Hindlimb muscle (tissue), 1 donor: ENCODE measurements at regions not wholly inside any gene's neighbourhood (a gene's known extent, or its start where the extent isn't known, plus 50 kb on each side); places are given as distances from the start of the nearest gene placed in this dataset.

ENCODE experiments used
- DNase-seq: peaks from one replicate; pipeline ENCODE4 v3.0.0-alpha.2; 2013

DNA sequence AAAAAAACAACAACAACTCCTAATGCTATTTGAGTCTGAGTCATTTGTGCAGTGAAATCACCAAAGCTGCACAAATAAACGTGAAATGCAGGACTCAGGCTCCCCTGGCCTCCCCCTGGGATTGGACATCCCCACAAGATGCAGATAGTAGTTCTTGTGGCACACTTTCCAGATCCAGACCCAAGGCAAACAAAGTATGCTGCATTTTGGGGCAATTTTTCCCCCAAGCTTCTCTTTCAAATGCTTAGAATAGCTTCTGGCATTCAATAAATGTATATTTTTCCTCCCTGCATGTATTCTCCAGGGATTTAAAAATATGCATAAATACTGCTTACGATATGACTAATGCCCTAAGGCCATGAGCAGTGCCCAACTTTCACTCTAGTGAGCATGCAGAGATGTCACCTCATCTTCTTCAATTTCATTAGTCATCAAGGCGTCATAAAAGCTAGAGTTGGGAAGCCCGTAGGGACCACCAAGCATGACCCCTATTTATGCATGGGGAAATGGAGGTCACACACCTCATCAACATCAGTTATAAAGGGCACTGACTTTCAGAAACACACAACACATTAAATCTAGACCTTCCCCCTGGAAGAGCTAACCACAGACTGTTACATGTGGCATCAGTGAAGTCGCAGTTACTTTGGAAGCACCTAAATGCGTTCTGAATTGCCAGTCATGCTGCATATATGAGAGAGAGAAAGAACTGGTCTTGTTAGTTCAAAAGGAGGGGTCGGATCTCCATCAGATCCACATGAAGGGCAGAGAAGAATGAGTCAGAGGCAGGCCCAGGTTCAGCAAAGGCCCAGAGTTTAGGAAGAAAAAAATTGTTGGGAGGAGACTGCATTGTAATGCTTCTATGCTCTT, 374.1 kb downstream of the LPIN1 start:
- no peak for DNase-seq

DNA sequence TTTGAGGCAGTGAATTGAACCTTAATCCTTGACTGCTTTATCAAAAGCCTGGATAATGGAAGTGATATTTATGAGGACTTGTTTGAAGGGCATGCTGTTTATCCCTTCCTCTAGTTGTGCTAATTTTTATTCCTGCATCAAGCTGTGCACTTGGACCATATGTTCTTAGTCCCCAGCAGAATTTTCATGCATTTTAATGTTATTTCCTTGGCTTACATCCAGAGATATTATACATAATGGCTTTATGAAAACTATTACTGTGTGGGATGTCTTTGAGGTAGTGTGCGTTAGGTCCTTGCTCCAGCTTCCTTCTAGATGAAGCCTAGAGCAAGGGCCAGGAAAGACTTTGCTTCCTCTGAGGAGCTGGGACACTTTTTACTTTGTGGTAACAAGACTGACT, 378.4 kb downstream of the LPIN1 start:
- no peak for DNase-seq

DNA sequence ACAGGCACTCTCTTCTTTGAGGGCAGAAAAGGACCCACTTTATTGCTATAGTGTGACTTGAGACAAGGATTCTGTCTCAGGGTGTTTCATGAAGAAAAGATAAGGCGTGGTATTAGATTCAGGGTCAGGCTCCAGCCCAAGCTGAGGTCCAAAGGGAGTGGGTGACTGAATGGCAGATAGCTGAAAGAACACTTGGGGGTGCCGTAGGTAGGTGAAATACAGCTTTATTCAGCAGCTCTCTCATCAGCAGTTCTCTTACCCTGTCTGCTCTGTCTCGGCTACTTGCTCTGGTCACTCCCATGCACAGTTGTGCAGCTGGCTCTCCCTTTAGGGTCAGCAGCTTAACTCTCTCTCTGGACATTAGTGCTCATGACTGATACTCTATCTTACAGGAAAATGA, 379.9 kb downstream of the LPIN1 start:
- no peak for DNase-seq

DNA sequence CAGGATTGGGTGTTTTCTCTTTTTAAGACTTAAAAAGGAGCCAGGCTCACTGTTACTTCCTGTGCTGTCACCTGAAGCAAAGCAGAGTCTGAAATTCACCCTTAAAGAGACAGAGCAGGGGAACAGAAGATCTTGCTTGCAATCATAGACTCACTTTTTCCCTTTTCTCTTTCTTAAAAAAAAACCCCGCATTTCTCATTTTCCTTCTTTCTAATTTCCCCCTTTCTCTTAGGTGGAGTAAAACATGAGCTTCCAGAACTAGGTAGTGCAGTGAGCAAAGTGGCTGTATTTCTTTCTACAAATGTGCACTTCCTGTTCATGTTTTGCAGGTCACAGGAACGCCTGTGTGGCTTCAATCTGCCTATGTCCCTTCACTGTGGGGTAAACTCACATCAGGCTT, 381.2 kb downstream of the LPIN1 start:
- no peak for DNase-seq

DNA sequence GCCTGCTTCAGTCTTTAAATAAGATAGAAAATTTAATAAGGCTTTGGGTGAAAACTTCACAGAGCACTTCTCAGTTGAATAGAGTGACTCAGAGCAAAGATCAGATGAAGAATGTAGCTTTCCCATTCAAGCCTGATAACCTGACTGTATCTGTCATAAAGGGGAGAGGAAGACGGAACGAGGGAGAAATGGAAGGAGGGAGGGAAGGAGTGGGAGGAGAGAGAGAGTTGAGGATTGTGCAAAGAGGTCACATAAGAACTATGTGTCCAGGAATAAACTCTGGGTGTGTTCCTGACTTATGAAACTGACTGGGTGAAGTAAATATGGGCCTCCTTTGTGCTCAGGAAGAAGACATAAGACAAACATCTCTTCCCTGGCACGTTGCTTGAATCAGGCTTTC, 385.5 kb downstream of the LPIN1 start:
- no peak for DNase-seq

DNA sequence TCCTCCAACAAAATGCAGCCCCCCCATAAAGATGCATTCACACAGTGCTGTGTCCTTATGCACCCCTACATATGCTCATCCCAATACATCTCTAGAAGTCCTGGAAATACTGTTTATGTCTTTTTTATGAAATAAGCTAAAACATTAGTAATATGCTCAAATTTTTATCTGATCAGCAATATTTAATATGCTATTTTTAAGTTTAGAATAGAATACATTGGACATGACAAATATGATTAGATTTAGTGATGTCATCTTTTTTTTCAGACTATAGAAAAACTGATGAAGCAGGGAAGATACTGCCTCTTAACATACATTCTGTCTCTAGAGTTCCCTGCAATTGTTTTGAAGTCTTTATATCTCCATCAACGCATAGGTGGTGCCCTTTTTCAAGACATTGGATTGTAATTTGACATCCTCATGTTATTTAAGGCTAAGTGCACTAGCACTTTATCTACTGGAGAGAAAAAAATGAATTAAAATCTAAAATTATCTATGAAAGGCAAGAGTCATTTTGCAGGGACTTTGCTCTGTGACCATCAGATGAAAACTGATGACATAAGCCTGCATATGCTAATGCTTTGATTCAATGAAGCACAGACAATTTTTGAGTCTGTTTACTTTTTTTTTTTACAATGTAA, 395.3 kb downstream of the LPIN1 start:
- DNase-seq: no peak

DNA sequence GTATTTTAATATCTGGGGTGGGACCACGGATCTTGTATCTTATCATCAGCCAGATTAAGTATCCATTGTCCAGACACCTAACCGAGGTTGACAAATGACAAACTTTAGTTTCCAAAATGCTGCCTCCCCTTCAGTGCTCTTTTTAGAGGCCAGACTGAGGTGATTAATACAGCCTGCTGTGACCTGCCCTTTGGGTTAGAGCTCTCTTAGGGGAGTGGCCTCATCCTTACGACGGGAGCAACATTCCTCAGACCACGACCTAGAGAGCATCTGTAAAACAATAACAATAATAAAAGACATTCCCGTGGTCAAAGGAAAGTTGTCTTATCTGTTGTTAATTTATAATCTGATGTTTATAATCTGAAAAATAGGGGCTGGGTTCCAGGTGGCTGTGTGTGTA, 405.3 kb downstream of the LPIN1 start:
- DNase-seq: no peak

DNA sequence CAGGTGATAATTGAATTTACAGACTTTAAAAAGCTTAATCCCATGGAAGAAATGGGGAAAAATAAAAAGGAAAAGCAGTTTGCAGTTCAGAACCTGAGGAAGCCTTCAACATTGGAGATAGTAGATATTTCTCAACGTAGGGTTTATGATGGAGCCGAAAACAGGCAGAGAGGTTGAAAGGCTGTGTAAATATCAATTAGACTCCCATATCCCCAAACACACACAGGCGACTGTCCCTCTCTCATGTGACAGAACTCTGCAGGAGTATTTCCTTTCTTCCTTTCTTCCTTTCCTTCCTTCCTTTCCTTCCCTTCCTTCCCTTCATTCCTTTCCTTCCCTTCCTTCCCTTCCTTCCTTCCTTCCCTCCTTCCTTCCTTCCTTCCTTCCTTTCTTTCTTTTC, 406.5 kb downstream of the LPIN1 start:
- DNase-seq: no peak

DNA sequence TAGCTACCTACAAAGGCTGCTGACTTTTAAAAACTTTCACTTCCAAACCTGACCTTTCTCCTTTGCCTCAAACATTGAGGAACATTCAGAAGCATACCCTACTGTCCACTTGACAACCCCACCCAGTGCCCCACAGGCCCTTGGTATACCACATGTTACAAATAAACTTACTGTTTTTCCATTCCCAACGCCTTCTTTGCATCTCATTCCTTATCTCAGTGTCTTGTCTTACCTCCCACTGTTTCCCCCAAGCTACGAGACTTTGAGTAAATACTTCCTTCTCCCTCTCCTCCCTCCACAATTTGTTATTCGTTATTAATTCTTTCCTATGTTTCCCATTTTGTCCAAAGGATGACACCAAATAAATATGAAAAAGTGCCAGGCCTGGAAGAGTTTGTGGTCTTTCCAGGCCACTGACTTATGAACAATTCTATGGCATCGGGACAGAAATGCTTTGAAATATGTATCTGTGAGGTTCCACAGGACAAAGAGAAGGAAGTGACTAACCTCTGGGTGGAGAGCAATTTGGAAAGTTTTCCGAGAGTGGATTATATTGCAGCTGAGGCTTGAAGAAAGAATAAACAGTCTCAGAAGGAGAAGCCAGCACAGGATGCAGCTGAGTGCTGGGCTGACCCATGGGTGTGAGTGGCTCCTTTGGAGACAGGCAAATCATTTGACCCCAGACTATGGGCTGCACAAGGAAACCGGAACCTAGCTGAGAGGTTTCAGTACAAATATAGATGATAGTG, 409.0 kb downstream of the LPIN1 start:
- DNase-seq: peak; percentile 43

DNA sequence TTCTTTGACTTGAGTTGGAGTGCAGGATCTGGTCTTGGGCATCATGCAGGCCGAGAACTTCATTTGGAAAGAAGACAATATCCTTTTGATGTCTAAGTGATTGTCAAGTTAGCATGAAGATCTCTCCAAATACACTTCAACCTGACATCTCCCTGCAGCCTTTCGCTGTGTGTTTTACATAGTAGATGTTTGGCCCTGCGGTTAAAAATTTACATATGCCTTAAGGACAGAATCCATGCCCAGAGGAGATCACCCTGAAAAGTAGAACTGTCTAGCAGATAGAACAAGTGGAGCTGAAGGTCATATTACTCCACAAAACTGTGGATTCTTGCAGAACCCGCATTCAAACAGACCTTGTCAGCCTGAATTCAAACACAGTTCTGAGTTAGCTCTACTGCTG, 409.9 kb downstream of the LPIN1 start:
- DNase-seq: no peak

DNA sequence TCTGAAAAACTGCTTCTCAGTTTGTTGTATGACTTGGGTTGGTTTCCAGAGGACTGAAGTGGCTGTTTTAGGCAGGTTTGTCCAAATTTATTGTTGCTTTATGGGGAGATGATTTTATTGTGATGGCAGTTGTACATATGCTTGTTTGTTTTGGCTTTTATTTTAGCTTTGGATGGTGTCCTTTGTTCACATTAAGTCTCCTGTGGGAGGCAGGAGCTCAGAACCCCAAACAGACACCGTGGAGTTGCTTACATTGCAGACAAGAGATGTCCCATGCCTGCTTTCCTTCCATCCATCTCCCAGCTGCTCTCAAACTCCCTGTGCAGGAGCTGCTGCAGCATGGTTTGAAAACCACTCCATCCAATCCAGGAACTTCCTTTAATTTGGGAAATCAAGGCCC, 414.7 kb downstream of the LPIN1 start:
- no peak for DNase-seq

DNA sequence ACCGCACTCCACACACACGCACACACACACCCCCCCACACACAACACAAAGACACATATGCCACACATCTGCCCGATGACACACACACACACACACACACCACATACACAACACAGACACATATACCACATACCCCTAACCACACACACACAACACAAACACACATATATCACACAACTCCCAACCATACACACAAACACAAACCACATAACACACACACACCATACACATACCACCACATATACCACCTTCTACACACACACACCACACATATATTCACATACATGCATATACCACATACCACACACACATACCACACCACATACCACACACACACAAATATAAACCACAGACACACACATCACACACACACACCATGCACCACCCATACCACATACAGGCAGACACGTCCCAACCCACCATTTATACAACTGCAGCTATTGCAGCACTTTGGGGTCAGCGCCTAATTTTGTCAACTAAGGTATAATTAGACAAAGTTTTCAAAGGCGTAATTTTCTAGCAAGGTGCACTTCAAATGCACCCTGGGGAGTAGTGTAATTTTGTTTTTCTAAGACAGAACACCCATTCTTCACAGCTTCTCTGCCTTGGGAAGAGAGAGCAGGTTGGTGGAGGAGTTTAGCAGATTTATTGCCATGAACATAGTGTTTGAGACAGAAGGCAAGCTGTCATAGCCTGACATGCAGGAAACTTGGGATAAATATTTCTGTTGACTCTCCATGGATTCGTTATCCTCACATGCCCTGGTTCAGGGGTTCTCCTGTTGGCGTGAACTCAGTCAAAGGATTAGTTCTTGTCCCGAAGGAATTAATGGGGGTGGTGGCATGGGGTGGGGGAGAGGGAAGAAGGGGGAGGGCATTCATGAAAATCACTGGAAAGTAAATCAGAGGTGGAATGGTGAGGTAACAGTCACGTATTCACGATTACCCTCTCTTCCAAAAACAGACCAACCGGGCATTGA, 416.1 kb downstream of the LPIN1 start:
- DNase-seq: no peak

DNA sequence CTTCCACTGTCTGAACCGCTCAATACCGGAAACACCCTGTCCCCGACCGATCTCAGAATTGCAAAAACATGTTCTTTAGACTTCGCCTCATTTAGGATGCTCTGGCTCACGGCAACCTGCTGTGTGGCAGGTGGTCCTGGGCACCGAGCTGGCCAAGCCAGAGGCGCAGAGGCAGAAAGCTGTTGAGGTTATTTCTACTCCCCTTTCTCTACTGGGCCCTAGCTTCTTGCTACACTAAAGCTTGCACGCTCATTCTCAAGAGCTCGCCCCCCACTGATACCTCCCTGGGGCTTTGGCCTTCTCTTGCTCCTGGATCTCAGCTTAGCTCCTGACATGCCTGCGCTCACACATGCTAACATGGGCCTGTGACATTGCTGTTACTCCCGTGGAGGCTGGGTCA, 417.4 kb downstream of the LPIN1 start:
- no peak for DNase-seq

DNA sequence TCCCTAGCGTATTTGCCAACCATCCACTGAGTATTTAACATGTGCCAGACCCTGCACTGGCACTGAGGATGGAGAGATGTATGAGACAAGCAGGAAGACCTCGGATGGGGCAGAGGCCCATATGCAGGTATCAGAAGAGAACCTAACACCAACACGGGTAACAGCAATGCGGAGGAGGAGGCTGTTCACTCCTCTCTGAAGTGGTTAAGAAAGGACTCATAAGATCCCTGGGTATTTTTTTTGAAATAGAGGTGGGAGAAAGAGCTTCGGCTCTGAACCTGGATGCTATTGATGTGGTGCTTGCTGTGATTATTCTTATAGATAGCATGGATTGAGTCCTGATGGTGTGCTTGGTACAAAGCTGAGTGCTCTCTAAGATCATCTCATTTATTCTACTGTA, 418.3 kb downstream of the LPIN1 start:
- DNase-seq: no peak

DNA sequence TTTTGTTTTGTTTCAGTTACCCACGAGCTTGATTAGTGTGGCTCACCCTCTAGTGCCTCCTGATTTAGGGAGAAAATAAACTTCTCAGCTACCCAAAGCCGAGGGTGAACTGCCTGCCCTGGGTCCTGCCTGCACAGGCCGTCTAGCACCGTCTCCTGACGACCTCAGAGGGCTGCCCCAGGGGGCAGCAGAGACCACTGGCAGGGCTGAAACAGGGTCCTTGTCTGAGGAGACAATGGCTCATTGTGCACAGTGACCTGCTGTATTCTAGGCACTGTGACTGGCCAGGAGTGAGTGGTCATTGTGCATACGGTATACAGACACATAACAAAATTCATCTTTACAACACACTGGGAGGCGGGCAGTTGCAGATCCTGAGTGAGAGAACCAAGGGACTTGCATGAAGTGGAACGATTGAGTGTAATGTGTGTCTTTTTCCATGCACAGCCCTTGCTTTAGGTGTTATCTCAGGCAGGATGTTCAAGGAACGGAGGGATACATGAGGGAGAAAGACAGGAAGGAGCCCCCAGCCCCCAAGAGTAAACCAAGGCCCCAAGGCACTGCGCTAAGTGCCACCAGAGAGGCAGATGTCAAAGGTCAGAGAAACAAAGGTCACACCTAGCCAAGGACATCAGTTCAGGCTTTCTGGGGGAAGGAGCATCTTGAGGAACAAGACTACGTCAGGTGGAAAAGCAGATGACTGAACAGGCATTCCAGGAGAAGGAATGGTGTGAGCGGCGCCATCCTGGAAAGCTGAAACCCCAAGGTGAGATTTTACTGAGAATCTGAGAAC, 421.3 kb downstream of the LPIN1 start:
- DNase-seq: no peak

DNA sequence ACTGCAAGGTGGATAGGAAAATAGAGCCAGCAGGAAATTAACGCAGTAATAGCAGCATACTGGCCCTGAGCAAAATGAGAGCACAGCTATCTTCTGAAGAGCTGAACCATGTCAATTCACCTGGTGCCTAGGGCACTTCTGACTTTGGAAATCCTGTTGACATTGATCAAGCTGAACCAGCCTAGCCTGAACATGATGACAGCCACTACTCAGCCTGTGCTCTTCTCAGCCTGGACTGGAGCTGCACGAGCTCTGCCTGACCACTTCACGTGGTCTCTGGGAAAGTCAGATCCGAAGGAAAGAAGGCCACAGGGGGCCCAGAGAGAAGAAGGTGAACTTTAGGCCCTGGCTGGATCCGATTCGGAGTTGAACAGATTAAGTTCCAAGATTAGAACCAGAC, 421.9 kb downstream of the LPIN1 start:
- no peak for DNase-seq

DNA sequence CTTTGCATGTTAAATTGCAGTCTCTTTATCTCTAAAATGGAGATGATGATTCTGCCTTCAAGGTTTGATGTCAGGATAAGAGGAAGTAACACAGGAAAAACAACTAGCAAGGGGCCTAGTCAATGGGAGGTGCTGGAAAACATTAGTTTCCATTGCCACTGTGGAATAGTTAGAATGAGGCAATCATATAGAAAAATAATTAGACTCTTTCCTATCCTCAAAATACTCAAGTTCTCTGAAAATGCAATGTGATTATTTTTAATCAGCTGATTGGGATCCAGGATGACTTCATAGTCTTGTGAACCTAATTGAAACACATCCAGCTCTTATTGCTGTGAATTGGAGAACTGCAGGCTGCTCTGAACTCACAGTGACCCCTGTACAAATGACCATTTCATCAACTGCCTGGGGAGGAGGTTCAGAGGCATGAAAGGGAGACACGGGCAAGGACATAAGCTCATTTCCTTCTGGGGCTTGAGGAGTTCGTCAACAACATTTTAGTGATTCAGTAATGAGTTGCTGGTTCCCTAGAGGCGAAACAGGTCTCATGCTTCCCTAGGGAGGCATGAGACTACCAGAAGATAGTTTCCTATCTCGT, 422.5 kb downstream of the LPIN1 start:
- peak; percentile 56 for DNase-seq

DNA sequence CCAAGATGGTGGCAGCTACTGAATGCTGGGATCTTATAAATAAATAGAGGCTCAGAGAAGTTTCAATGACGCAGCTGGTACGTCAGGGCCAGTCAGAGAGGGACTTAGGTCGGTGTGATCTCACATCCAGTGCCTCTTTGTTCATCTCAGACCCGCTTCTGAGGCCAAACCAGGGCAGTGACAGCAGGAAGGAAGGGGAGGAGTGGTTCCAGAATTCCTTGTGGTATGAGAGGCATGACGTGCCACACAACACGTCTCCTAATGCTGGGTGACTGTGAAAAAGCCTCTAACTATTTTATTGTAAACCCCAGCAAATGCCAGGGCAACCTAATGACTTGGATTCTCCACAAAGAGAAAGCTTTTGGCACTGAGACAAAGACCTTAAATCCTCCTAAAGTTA, 423.3 kb downstream of the LPIN1 start:
- peak; percentile 39 for DNase-seq

DNA sequence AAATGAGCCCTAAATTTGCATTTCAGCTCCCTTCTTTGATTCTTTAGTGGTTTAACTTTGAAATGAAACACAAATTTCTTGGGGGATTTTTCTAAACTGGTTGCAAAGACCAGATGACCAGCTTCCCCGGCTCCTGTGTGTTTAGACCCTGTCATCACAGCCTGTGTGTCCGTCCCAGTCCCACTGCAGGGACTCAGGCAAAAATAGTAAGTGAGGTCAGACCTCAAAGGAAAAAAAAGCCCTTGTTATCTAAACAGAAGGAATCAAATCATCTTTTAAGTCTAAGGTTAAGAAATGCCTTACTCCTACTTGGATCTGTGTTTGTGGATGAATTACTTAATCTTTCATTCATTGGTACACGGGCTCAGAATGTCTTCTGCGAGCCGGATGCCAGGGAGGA, 423.7 kb downstream of the LPIN1 start:
- DNase-seq: no peak

DNA sequence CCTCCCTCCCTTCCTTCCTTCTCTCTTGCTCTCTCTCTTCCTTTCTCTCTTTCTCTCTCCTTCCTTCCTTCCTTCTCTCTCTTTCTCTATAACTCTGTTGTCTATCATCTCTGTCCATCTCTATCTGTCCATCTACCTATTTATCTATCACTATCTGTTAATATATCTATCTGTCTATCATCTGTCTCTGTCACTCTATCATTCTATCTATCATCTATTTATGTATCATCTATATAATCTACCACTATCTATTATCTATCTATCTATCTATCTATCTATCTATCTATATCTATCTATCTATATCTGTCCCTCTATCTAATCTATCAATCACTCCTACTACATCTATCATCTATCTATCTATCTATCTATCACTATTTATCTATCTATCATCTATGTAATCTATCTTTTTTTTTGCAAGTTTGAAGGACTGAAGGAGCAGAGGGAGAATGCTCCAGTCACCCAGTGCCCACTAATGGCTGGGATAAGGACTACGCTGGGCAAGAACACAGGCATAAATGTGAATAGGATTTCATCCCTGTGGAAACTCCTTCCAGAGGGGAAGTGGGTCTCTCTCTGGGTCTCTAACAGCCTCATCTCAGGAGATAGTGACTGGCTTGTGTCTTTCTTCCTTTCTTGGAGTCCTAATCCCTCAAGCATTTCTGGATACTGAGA, 427.0 kb downstream of the LPIN1 start:
- DNase-seq: no peak

DNA sequence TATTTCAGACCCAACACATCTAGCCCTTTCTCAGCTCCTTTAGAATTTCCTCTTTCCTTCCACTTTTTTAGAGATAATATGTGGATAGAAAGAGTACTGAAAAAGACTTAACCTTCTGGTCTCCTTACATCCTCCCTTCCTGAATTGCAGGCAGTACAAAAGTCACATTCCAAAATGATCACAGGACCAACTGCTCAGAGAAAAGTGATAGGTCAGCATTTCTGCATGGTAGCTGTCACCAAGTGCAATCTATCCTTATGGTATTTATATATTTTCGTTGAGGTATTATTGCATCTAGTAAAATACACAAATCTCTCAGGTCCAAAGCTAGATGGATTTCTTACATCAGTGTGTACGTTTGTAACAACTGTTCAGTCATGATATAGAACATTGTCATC, 427.5 kb downstream of the LPIN1 start:
- DNase-seq: no peak
